ENCODE measurements at regions not wholly inside any gene's neighbourhood (a gene's known extent, or its start where the extent isn't known, plus 50 kb on each side); places are given as distances from the start of the nearest gene placed in this dataset.

GRCh38 chr3:189446959-189447560, 184.1 kb upstream of the TP63 start:
- no peak for DNase-seq (ENCODE audit: low spot score)
- in situ Hi-C loops (cut with MboI; ENCODE audit: low pct_unique_long_range_greater_than_20kb, low sequenced_read_pairs, unreplicated experiment): no loop called here
- TF ChIP-seq CTCF (IDR thresholded peaks at IDR 0.05; ENCODE audit: extremely low read depth, insufficient read depth, missing control alignments): no peak

GRCh38 chr3:189449084-189449483, 182.1 kb upstream of the TP63 start:
- no peak for TF ChIP-seq CTCF (IDR thresholded peaks at IDR 0.05; ENCODE audit: extremely low read depth, insufficient read depth, missing control alignments)
- in situ Hi-C loops (cut with MboI; ENCODE audit: low pct_unique_long_range_greater_than_20kb, low sequenced_read_pairs, unreplicated experiment): no loop called here
- DNase-seq (ENCODE audit: low spot score): no peak

- DNase-seq (ENCODE audit: low spot score): no peak
- in situ Hi-C loops (cut with MboI; ENCODE audit: low pct_unique_long_range_greater_than_20kb, low sequenced_read_pairs, unreplicated experiment): no loop called here
- TF ChIP-seq CTCF (IDR thresholded peaks at IDR 0.05; ENCODE audit: extremely low read depth, insufficient read depth, missing control alignments): no peak
Observed at GRCh38 chr3:189455009-189455408, 176.2 kb upstream of the TP63 start.

- TF ChIP-seq CTCF (IDR thresholded peaks at IDR 0.05; ENCODE audit: extremely low read depth, insufficient read depth, missing control alignments): no peak
- no peak for DNase-seq (ENCODE audit: low spot score)
- in situ Hi-C loops (cut with MboI; ENCODE audit: low pct_unique_long_range_greater_than_20kb, low sequenced_read_pairs, unreplicated experiment): no loop called here
Observed at GRCh38 chr3:189455641-189456417, 175.4 kb upstream of the TP63 start.

- DNase-seq (ENCODE audit: low spot score): no peak
- in situ Hi-C loops (cut with MboI; ENCODE audit: low pct_unique_long_range_greater_than_20kb, low sequenced_read_pairs, unreplicated experiment): no loop called here
Observed at GRCh38 chr3:189457201-189457607, 174.0 kb upstream of the TP63 start.

More at GRCh38 chr3:189457201-189457607, 174.0 kb upstream of the TP63 start:
- no peak for TF ChIP-seq CTCF (IDR thresholded peaks at IDR 0.05; ENCODE audit: extremely low read depth, insufficient read depth, missing control alignments)
